IMR-90 (cell line): ENCODE measurements at regions not wholly inside any gene's neighbourhood (a gene's known extent, or its start where the extent isn't known, plus 50 kb on each side); places are given as distances from the start of the nearest gene placed in this dataset.

Source experiments
- ATAC-seq: fragments of 200-7000 bp; cut with Tn5 transposase; 2 replicates; pipeline ENCODE4 v1.9.1; 2020; ENCODE audit warnings: low read depth, mild to moderate bottlenecking, moderate library complexity
- BruUV-seq: library from RNA; stranded (reverse); fragments of 400-500 nt; replicated peaks from 2 replicates; lab custom pipeline; 2021; lab: Mats Ljungman, UMichigan
- CTCF ChIA-PET: fragments of 300-600 bp; formaldehyde crosslinking; extraction: SDS; loops from one replicate; lab custom pipeline; 2021; ENCODE audit warnings: antibody characterized with exemption; lab: Yijun Ruan, JAX
- POLR2A ChIA-PET: fragments of 300-600 bp; sonication (Branson Sonifier 250); formaldehyde crosslinking; loops from one replicate; lab custom pipeline; 2022; ENCODE audit warnings: antibody characterized with exemption; ENCODE audit not compliant: unreplicated experiment; lab: Charles Lee
- DNase-seq: peaks from one replicate; pipeline ENCODE4 v3.0.0; 2013
- H2AFZ ChIP-seq: replicated peaks from 2 replicates; pipeline ENCODE3; 2013; ENCODE audit warnings: low read length, mild to moderate bottlenecking; ENCODE audit not compliant: poor library complexity
- H2AK5ac ChIP-seq: 2 replicates; pipeline ENCODE4 v1.6.1; 2013; ENCODE audit warnings: low read depth, low read length, inconsistent platforms
- H2AK9ac ChIP-seq: replicated peaks from 2 replicates; pipeline ENCODE3; 2013; ENCODE audit warnings: mild to moderate bottlenecking, low read depth, low read length, moderate library complexity; ENCODE audit not compliant: poor library complexity
- H2BK120ac ChIP-seq: 2 replicates; pipeline ENCODE4 v1.6.1; 2013; ENCODE audit warnings: low read depth, low read length, inconsistent platforms
- H2BK15ac ChIP-seq: 3 replicates; pipeline ENCODE4 v1.6.1; 2013; ENCODE audit warnings: low read depth, low read length, inconsistent platforms
- H2BK20ac ChIP-seq: 2 replicates; pipeline ENCODE4 v1.6.1; 2013; ENCODE audit warnings: low read depth, mild to moderate bottlenecking, inconsistent platforms, low read length, moderate library complexity
- H2BK5ac ChIP-seq: 2 replicates; pipeline ENCODE4 v1.6.1; 2013; ENCODE audit warnings: mild to moderate bottlenecking, low read depth, low read length, inconsistent platforms; ENCODE audit not compliant: poor library complexity, severe bottlenecking
- H3K14ac ChIP-seq: replicated peaks from 2 replicates; pipeline ENCODE4 v1.6.1; 2013; ENCODE audit warnings: low read depth, low read length, inconsistent platforms
- H3K18ac ChIP-seq: 2 replicates; pipeline ENCODE4 v1.6.1; 2013; ENCODE audit warnings: low read depth, low read length, control low read depth
- H3K23ac ChIP-seq: 2 replicates; pipeline ENCODE4 v1.6.1; 2013; ENCODE audit warnings: low read depth, low read length, inconsistent platforms
- H3K27ac ChIP-seq: 2 replicates; pipeline ENCODE4 v1.5.1; 2013; ENCODE audit warnings: mild to moderate bottlenecking, control low read depth, low read length; ENCODE audit not compliant: insufficient read depth
- H3K27me3 ChIP-seq: 2 replicates; pipeline ENCODE4 v1.6.1; 2013; ENCODE audit warnings: low read length; ENCODE audit not compliant: control insufficient read depth, insufficient read depth
- H3K36me3 ChIP-seq: 2 replicates; pipeline ENCODE4 v1.6.1; 2013; ENCODE audit warnings: low read length, mixed read lengths; ENCODE audit not compliant: control insufficient read depth, insufficient read depth
- H3K4ac ChIP-seq: 2 replicates; pipeline ENCODE4 v1.6.1; 2013; ENCODE audit warnings: low read depth, low read length, inconsistent platforms
- H3K4me1 ChIP-seq: 2 replicates; pipeline ENCODE4 v1.6.1; 2013; ENCODE audit warnings: low read length, mixed read lengths; ENCODE audit not compliant: control insufficient read depth, insufficient read depth
- H3K4me2 ChIP-seq: 2 replicates; pipeline ENCODE4 v1.6.1; 2013; ENCODE audit warnings: low read depth, mild to moderate bottlenecking, control low read depth, low read length, moderate library complexity
- H3K4me3 ChIP-seq: 2 replicates; pipeline ENCODE4 v1.5.1; 2013; ENCODE audit warnings: low read depth, mild to moderate bottlenecking, control low read depth, low read length, moderate library complexity; ENCODE audit not compliant: insufficient read depth
- H3K56ac ChIP-seq: 2 replicates; pipeline ENCODE4 v1.6.1; 2013; ENCODE audit warnings: low read length, inconsistent platforms; ENCODE audit not compliant: insufficient read depth; ENCODE audit errors: extremely low read depth
- H3K79me1 ChIP-seq, 2 experiments: 2 replicates each; pipeline ENCODE4 v1.6.1; 2013; ENCODE audit warnings: low read length in 2 of 2, inconsistent platforms in 1 of 2, low read depth in 1 of 2
- H3K9ac ChIP-seq: 2 replicates; pipeline ENCODE4 v1.6.1; 2013; ENCODE audit warnings: low read depth, low read length, control low read depth
- H3K9me1 ChIP-seq: 2 replicates; pipeline ENCODE4 v1.6.1; 2013; ENCODE audit warnings: low read length, inconsistent platforms; ENCODE audit not compliant: insufficient read depth
- H3K9me3 ChIP-seq: 2 replicates; pipeline ENCODE4 v1.6.1; 2013; ENCODE audit warnings: low read length; ENCODE audit not compliant: control insufficient read depth, insufficient read depth
- H4K20me1 ChIP-seq: 2 replicates; pipeline ENCODE4 v1.6.1; 2013; ENCODE audit warnings: low read length, inconsistent platforms; ENCODE audit not compliant: insufficient read depth
- H4K5ac ChIP-seq: 2 replicates; pipeline ENCODE4 v1.6.1; 2013; ENCODE audit warnings: mild to moderate bottlenecking, low read depth, low read length, control low read depth
- H4K8ac ChIP-seq, 2 experiments: 2 replicates each; pipeline ENCODE4 v1.6.1; 2013; ENCODE audit warnings: low read depth in 2 of 2, low read length in 2 of 2, control low read depth in 1 of 2, inconsistent platforms in 1 of 2
- H4K91ac ChIP-seq: 2 replicates; pipeline ENCODE4 v1.6.1; 2013; ENCODE audit warnings: low read depth, low read length, inconsistent platforms; ENCODE audit not compliant: insufficient read depth
- BHLHE40 ChIP-seq: fragments of 150-350 bp; IDR thresholded peaks from 2 replicates; pipeline ENCODE4 v1.6.1; 2016; ENCODE audit warnings: mild to moderate bottlenecking, low read depth, low read length
- CEBPB ChIP-seq: IDR thresholded peaks from 2 replicates; pipeline ENCODE4 v1.6.1; 2012; ENCODE audit warnings: low read depth, low read length, improper control_type of control experiment
- CHD1 ChIP-seq: IDR thresholded peaks from 2 replicates; pipeline ENCODE4 v1.6.1; 2012; ENCODE audit warnings: low read depth, low read length, improper control_type of control experiment
- CTCF ChIP-seq: conservative IDR thresholded peaks from 2 replicates; pipeline ENCODE4 v1.5.1; 2012; ENCODE audit warnings: mild to moderate bottlenecking, low read depth, low read length, improper control_type of control experiment
- ELK1 ChIP-seq: fragments of 150-350 bp; IDR thresholded peaks from 2 replicates; pipeline ENCODE4 v1.6.1; 2016; ENCODE audit warnings: low read depth, mild to moderate bottlenecking, low read length, moderate library complexity, borderline replicate concordance
- FOS ChIP-seq: fragments of 150-350 bp; IDR thresholded peaks from 2 replicates; pipeline ENCODE4 v1.6.1; 2016; ENCODE audit warnings: low read depth, low read length
- MAFK ChIP-seq: IDR thresholded peaks from 2 replicates; pipeline ENCODE4 v1.6.1; 2012; ENCODE audit warnings: low read depth, low read length, improper control_type of control experiment
- MAZ ChIP-seq: IDR thresholded peaks from 2 replicates; pipeline ENCODE4 v1.6.1; 2012; ENCODE audit warnings: low read depth, mild to moderate bottlenecking, low read length, improper control_type of control experiment, moderate library complexity, borderline replicate concordance
- MXI1 ChIP-seq: IDR thresholded peaks from 2 replicates; pipeline ENCODE4 v1.6.1; 2012; ENCODE audit warnings: low read depth, mild to moderate bottlenecking, low read length, moderate library complexity, borderline replicate concordance
- NFE2L2 ChIP-seq: fragments of 150-350 bp; IDR thresholded peaks from 2 replicates; pipeline ENCODE4 v1.6.1; 2016; ENCODE audit warnings: low read depth, mild to moderate bottlenecking, low read length
- POLR2A ChIP-seq: IDR thresholded peaks from 2 replicates; pipeline ENCODE4 v1.6.1; 2012; ENCODE audit warnings: mild to moderate bottlenecking, low read depth, low read length
- RAD21 ChIP-seq: IDR thresholded peaks from 2 replicates; pipeline ENCODE4 v1.6.1; 2012; ENCODE audit warnings: low read length, improper control_type of control experiment
- RCOR1 ChIP-seq: IDR thresholded peaks from 2 replicates; pipeline ENCODE4 v1.6.1; 2012; ENCODE audit warnings: mild to moderate bottlenecking, low read length, improper control_type of control experiment; ENCODE audit not compliant: insufficient replicate concordance
- RFX5 ChIP-seq: IDR thresholded peaks from 2 replicates; pipeline ENCODE4 v1.8.0; 2012; ENCODE audit warnings: low read depth, mild to moderate bottlenecking, low read length, moderate library complexity
- SMC3 ChIP-seq: fragments of 150-350 bp; IDR thresholded peaks from 2 replicates; pipeline ENCODE4 v1.6.1; 2016; ENCODE audit warnings: low read depth, mild to moderate bottlenecking, antibody characterized with exemption, low read length, moderate library complexity
- USF2 ChIP-seq: fragments of 150-350 bp; IDR thresholded peaks from 2 replicates; pipeline ENCODE4 v1.6.1; 2017; ENCODE audit warnings: mild to moderate bottlenecking, antibody characterized with exemption, low read length, low read depth
- WGBS, 2 experiments: methylation state at CpG; one replicate each; pipeline versions ENCODE4 v1.1.5 to v1.1.7; 2013; ENCODE audit warnings: missing lambda C conversion rate in 2 of 2; ENCODE audit not compliant: insufficient read length in 1 of 2; ENCODE audit errors: extremely low coverage in 2 of 2; 5-methylcytosine and 5-hydroxymethylcytosine counted together
- dilution Hi-C: fragments of 300-500 bp; cut with HindIII; formaldehyde crosslinking; loops from one replicate; pipeline ENCODE4 v1.14.3; 2018; ENCODE audit warnings: low sequenced_read_pairs; ENCODE audit not compliant: unreplicated experiment
- in situ Hi-C: fragments of 300-500 bp; cut with MboI; formaldehyde crosslinking; loops from 3 replicates; pipeline ENCODE4 v1.14.3; 2019; ENCODE audit warnings: low sequenced_read_pairs, inconsistent platforms, mixed read lengths
- intact Hi-C: fragments of 100-400 bp; cut with micrococcal nuclease; formaldehyde crosslinking; loops from 2 replicates; pipeline ENCODE4 v1.10.0; 2022

- no peak overlapping the region for H3K27ac ChIP-seq
- CTCF ChIA-PET, result no interaction called here
- TF ChIP-seq MAZ (no peak), NFE2L2 (no peak), FOS (no peak), POLR2A (no peak), SMC3 (no peak), MXI1 (no peak), RCOR1 (no peak), CTCF (no peak), ELK1 (no peak), CEBPB (no peak), CHD1 (no peak), BHLHE40 (no peak), MAFK (no peak), RAD21 (no peak), RFX5 (no peak), USF2 (no peak)
- H3K14ac ChIP-seq, result no peak overlapping the region
- H3K18ac ChIP-seq, result no peak overlapping the region
- H3K4me1 ChIP-seq, result peaks cover 4% of the 10 kb centered on the region; the same call in 1 of the 2 replicates
- intact Hi-C loops (no loop called here), in situ Hi-C loops (no loop called here), dilution Hi-C loops (no loop called here)
- no peaks in the 10 kb centered on the region for H4K20me1 ChIP-seq
- no peaks in the 10 kb centered on the region for H3K36me3 ChIP-seq
- H3K9me1 ChIP-seq, result no peaks in the 10 kb centered on the region
- no peaks in the 10 kb centered on the region for H3K79me1 ChIP-seq
- H2BK120ac ChIP-seq, result no peak overlapping the region
- H3K56ac ChIP-seq, result no peak overlapping the region
- no peak overlapping the region for H2BK5ac ChIP-seq
- DNase-seq (no peak), ATAC-seq (no peak)
- H4K5ac ChIP-seq, result no peak overlapping the region
- no peak overlapping the region for H2AK5ac ChIP-seq
- no peak overlapping the region for H3K23ac ChIP-seq
- H3K9me3 ChIP-seq, result no peaks in the 10 kb centered on the region
- no peaks in the 10 kb centered on the region for H3K27me3 ChIP-seq
- POLR2A ChIA-PET, result no interaction called here
- no peak overlapping the region for H2AFZ ChIP-seq
- no peak overlapping the region for H2BK15ac ChIP-seq
- H3K4me2 ChIP-seq, result no peak overlapping the region
- no peak overlapping the region for H2BK20ac ChIP-seq
- H3K4me3 ChIP-seq, result no peak overlapping the region
- WGBS, 2 experiments, result 92% methylated on average over 2 of the region's 7 CpGs; no CpG with 5 or more reads in 1 of the 2 experiments
- no peak overlapping the region for H3K9ac ChIP-seq
- no peak overlapping the region for H4K91ac ChIP-seq
- no peak overlapping the region for H3K4ac ChIP-seq
- H4K8ac ChIP-seq, result no peak overlapping the region
- H2AK9ac ChIP-seq, result no peak overlapping the region
- no TSS peak for BruUV-seq
Observed at GRCh38 chr18:73780218-73780617, 367.4 kb downstream of the FBXO15 start.
